NCI-H146 treated with DMSO at 0.1 percent for 48 hours (cell line): ENCODE measurements at regions not wholly inside any gene's neighbourhood (a gene's known extent, or its start where the extent isn't known, plus 50 kb on each side); places are given as distances from the start of the nearest gene placed in this dataset.
"Not testable (repeated sequence)": the region's sequence is repeated elsewhere in the genome, so short reads cannot be mapped to it uniquely, and the experiment has no call there.

ENCODE experiments used
- DNase-seq: peaks from one replicate; lab custom pipeline; 2025; ENCODE audit not compliant: unreplicated experiment; lab: John Stamatoyannopoulos, UW

DNA sequence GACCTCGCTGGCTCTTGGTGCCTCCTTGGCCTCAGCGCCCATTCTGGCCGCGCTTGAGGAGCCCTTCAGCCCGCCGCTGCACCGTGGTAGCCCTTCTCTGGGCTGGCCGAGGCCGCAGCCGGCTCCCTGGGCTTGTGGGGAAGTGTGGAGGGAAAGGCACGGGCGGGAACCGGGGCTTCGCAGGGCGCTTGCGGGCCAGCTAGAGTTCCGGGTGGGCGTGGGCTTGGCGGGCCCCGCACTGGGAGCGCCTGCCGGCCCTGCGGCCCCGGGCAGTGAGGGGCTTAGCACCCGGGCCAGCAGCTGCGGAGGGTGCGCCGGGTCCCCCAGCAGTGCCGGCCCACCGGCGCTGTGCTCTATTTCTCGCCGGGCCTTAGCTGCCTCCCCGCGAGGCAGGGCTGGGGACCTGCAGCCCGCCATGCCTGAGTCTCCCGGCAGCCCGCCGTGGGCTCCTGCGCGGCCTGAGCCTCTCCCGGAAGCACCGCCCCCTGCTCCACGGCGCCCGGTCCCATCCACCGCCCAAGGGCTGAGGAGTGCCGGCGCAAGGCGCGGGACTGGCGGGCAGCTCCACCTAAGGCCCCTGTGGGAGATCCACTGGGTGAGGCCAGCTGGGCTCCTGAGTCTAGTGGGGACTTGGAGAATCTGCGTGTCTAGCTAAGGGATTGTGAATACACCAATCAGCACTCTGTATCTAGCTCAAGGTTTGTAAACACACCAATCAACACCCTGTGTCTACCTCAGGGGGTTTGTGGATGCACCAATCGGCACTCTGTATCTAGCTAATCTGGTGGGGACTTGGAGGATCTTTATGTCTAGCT lies 141.1 kb downstream of the SLCO4C1 start:
- DNase-seq, result not testable (repeated sequence)

DNA sequence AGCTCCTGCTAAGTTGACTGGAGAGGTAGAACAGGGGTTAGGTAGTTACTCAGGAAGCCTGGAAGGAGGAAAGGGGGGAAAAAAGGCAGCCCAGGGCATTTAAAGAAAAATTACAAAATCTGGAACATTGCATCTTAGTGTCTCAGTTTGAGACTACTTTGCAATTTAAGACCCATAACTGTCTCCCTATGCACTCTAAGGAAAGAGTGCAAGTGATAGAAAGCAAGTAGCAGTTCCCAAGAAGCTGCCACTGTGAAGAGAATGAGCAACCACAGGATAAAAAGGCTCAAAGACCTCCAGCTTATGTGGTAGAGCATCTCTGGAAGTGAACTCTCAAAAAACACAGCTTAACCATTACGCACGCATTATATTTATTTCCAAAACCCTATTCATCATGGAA lies 141.8 kb downstream of the SLCO4C1 start:
- no peak for DNase-seq

DNA sequence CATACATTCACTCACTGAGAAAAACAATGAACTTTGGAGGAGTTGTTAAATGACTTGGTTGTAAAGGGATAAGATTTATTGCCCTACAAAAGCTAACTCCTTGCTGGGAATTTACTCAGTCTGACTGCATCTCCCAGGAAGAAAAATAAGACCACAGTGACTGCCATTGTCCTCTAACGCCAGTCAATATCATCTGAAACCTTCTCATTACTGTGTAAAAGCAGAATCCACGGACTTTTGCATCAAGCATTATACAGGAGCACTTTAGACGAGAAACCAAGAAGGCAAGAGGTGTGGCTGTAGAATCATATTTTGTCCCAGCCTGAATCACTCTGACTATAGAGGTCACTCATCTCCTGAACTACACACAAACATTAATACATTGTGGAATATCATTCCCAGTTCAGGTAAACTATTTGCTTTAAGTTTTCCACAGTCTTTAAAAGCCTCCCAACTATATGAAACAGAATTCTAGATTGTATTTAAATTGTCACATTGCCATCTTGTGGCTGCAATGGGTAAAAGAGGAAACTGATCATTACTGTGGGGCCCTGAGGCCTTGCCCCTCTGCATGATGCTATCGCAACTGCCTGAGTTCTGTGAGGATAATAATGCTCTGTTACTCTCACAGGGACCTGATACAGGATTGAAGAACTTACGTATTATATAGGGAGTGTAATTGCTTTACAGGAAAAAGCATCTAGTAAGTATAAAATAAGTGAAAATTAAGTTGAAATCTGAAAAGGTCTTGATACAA lies 142.9 kb downstream of the SLCO4C1 start:
- DNase-seq, result peak; percentile 28

DNA sequence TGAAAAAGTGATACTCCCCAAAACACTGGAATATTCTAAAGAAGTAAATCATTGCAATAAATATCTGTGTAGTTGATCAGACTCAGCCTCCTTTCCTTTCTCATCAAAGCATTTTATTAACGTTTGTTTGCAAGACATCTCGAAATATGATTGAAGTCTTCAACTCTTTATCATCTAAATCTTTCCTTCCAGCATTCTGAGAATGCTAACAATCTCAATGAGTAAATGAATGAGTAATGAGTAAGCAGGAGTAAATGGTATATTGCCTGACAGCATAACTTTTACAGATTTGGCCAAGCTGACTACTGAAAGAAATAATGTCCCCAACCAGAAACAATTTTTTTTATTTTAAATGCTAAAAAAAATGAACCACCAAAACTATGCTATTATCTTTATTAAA lies 157.1 kb downstream of the SLCO4C1 start:
- no peak for DNase-seq

DNA sequence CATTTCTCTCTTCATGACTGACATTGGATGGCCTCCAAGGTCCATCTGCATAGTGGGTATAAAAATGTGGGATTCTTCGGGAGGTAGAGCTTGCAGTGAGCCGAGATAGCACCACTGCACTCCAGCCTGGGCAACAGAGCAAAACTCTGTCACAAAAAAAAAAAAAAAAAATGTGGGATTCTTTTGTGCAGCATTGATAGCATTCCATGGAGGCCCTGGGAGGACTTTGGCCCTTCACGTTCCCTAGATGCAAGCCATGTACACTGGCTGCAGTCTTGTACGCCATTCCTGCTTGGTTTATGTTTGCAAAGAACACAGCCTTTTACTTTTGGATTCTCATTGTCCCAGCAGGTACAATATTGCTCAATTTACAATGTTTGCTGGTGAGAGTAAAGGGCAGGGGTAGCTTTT lies 157.8 kb downstream of the SLCO4C1 start:
- DNase-seq, result no peak

DNA sequence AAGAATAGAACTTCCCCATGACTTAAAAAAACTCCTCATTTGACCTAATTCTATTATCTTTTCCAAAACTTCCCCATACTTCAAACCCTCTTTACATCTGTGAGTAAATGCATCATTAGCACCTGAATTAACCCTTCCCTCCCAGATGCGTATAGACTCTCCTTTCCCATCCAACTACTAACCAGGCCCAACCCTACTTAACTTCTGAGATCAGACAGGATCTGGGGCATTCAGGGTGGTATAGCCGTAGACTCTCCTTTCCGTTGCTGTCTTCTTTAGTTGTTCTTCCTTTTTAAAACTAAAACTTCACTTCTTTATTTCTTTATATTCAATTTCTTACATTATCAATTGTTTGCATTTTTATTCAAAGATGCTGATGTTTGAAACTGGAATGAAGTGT lies 165.2 kb downstream of the SLCO4C1 start:
- no peak for DNase-seq

DNA sequence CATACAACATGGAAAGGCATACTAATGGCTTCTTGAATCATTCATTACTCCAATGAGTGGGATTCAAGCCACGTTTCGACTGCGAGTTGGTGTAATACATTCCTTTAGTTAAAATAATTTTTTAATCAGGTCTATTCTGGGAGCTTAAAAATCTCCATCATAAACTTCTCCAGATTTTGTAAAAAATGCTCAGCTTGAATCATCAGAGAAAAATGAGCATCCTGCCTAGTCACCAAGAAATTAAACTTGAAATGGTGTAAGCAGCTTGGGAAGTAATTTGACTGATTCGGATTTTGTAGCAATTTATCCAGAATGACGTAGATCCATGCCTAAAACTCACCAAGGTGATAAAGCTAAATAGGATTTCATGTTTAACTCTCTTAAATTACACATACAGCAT lies 165.7 kb downstream of the SLCO4C1 start:
- no peak for DNase-seq

DNA sequence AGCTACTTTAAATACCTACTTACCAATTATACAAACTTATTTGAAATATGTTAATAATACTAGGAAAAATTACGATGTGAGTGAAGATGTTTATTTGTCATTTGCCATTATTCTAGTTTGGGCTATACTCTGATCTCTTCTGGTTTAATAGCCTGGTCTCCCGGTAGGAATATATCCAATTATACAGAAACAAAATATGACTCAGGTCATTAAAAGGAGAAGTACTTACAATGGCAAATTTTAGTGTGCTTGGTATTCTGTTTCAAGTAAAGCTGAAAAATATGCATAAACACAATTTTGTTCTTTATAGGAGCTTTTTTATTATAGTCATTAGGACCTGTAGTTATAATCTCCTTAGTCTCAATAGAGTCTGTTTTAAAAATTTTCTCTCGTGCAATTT lies 176.8 kb downstream of the SLCO4C1 start:
- no peak for DNase-seq

DNA sequence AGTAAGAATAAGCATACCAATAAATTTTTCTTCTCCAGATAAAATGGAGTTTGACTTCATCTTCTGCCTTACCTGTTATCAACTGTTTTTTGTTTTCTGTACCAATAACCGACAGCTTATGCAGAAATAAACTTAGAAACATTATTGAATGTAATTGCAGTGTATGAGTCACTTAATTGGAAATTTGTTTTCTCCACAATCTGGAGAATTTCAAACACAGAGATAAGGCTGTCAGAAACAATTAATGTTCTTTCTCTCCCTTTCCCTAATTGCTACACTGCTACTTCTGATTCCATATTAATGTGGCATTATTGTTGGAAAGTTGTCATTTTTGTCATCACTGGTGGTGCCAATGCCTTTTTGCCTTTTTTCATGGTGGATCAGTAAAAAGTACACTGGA lies 180.3 kb downstream of the SLCO4C1 start:
- DNase-seq, result no peak

DNA sequence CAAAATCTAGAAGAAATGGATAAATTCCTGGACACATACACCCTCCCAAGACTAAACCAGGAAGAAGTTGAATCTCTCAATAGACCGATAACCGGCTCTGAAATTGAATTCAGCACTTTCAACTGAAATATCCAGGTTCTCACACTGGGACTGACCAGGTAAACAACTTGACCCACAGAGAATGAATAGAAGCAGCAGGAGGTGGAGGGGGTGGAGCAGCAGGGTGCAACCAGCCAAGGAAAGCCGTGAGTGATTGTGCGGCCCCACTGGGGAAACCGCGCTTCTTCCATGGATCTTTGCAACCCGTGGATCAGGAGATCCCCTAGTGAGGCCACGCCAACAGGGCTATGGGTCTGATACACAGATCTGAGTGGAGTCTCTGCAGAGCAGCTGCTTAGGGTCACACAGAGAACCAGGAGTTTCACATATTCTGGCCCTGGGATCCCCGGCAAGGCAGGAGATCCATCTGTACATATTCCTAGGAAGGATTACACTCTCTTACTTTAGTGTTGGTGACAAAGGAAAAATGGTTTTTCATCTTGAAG lies 181.5 kb downstream of the SLCO4C1 start:
- DNase-seq, result peak; percentile 0

DNA sequence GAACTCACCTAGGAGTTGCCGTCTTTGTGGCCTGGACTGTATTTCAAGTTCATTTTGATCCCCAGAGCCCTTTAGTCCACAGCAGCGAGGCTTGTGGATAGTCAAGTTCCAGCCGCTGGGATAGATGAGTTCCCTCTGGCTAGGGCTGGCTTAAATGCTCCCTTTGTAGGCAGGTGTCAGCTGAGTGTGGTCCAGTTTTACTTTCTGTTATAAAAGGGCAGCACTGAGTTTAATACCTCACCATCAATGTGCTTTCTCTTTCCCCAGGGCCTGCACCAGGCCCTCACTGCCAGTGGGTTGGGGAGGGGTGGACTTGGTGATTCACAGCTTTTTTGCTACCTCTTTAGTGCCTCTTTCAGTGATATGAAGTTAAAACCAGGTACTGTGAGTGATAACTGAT lies 188.2 kb downstream of the SLCO4C1 start:
- DNase-seq, result no peak

DNA sequence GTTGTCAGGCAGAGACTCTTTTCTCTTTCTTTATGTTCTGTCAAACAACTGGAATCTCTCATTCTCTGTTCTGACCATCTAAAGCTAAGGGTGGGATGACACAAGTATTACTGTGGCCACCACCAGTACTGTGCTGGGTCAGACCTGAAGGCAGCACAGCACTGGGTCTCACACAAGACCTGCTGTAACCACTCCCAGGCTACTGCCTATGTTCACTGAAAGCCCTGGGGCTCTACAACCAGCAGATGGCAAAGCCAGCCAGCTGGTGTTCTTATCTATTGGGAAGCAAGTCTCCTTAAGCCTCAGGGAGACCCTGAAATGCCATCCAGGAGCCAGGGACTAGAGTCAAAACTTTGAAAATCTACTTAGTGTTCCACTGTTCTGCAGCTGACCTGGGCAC lies 189.5 kb downstream of the SLCO4C1 start:
- DNase-seq, result no peak

DNA sequence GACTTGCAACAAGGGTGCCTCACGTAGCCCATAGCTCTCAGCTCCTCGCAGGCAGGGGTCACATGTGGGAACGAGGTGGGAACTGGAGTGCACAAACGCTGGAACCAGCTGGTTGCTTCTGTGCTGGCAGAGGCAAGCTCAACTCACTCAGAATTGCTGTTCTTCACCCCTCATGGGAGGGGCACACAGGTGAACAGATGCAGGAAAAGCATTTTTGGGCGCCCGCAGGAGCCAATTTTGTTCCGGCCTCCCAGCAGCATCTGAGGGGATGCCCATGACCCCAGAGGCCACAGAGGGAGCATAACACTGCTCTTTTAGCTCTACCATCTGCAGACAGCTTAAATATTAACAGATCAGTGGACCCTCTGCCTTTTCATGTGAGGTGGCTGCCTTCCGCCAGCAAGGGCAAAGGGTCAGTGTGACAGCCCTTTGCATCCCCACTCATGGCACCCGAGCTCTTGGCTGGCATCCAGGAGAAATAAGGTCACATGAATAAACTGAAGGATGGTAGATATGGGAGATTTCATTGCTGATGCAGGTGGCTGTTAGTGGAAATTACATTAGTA lies 196.2 kb downstream of the SLCO4C1 start:
- DNase-seq, result no peak

DNA sequence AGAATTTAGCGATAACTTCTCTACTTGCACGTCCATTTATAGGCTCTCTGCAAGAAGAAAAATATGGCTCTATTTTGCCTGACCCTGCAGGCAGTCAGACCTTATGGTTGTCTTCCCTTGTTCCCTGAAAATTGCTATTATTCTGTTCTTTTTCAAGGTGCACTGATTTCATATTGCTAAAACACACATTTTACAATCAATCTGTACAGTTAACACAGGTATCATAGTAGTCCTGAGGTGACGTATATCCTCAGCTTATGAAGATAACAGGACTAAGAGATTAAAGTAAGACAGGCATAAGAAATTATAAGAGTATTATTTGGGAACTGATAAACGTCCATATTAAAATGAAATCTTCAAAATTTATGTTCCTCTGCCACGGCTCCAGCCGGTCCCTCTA lies 197.0 kb downstream of the SLCO4C1 start:
- not testable (repeated sequence) for DNase-seq

DNA sequence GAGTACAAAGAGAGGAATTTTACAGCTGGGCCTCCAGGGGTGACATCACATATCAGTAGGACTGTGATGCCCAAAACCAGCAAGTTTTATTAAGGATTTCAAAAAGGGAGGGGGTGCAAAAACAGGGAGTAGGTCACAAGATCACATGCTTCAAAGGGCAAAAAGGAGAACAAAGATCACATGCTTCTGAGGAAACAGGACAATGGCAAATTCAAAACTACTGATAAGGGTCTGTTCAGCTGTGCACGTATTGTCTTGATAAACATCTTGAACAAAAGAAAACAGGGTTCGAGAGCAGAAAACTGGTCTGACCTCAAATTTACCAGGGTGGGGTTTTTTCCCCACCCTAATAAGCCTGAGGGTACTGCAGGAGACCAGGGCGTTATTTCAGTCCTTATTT lies 197.5 kb downstream of the SLCO4C1 start:
- not testable (repeated sequence) for DNase-seq

DNA sequence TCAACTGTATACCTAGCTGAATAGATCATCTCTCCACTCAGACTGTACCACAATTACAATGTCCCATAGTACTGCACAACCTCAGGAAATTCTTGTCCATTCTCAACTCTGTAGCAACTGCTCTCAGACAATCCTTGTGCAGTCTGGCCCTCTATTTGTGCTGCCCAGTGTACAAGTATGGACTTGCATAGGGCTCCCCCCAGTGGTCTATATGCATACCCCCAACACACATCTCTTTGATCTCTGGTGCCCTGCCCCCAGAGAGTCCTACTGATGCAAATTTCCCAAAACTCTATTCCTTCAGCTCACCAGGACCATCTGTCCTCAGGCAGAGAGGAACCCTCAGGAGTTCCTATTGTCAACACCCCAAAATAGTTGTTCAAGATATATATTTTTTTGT lies 205.3 kb downstream of the SLCO4C1 start:
- DNase-seq, result peak; percentile 64

DNA sequence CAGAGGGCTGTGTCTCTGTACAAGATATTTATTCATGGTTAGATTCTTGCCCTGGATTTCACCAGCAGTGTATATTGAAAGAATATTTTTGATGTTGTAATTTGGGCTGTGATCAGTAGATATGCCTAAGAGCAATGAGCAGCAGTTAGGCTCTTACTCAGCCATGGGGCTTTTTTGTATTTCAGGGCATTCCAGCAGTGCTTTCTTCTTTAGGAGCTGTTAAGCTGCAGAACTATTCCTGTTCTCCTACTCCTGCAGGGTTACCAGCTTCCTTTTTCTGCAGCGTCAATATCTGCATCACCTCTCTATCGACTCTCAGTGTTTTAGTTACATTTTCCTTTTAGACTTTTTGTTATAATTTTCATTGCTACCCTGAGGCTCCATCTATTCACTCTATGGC lies 206.2 kb downstream of the SLCO4C1 start:
- DNase-seq, result no peak

DNA sequence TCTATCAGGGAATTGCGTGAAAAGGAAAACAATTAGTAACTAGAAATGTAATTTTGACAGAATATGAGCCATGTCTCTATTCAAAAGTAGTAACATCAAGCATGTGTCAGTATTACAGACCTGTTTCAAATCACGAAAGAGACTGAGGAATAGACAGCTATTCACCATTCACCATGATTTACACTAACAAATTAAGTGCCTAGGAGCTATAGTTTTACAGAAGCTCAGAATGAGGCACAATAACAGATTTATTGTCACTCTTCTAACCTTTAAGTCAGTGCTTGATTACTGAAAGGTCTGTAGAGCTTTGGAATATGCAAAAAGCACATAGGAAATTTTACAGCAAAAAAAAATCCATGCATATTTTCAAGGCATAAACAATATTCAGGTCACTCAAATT lies 208.2 kb downstream of the SLCO4C1 start:
- DNase-seq, result no peak

DNA sequence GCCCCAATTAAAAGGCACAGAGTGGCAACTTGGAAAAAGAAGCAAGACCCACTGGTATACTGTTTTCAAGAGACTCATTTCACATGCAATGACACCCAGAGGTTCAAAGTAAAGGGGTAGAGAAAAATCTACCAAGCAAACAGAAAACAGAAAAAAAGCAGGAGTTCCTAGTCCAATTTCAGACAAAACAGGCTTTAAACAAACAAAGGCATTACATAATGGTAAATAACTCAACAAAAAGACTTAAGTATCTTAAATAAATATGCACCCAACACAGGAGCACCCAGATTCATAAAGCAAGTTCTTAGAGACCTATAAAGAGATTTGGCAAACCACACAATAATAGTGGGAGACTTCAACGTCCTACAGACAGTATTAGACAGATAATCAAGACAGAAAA lies 215.8 kb downstream of the SLCO4C1 start:
- no peak for DNase-seq

DNA sequence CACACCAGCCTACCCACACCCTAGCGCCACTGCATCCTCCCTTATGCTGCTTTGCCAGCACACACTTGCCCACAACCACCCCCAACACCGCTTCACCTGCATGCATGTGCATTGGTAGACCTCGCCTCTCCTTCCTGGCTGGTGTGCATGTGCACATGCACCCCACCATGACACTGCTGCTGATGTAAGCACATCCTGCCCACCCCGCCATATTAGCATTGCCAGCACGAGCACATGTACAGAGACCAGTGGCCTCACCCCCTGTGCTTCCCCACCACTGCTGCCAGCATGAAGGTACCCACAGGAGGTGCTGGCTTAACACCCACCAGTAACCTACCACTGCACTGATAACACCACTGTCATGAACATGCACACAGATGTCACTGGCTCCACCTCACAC lies 218.2 kb downstream of the SLCO4C1 start:
- DNase-seq, result no peak

DNA sequence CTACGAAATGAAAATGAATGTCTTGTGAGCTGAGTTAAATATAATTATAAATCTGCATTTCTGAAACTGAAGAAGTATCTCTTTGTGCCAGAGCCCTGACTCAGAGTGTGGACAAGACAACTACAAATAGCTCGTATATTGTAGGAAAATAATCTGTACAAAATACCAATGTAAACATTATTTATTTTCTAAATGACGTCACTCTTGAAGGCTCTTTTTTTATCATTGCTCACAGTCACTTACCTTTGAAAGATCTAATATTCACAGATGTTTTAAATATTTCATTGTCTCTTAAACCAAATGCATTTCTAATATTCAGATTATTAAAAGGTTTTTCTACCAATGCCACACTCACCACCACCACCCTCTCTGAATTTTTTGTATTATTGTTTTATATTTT lies 226.1 kb downstream of the SLCO4C1 start:
- no peak for DNase-seq

DNA sequence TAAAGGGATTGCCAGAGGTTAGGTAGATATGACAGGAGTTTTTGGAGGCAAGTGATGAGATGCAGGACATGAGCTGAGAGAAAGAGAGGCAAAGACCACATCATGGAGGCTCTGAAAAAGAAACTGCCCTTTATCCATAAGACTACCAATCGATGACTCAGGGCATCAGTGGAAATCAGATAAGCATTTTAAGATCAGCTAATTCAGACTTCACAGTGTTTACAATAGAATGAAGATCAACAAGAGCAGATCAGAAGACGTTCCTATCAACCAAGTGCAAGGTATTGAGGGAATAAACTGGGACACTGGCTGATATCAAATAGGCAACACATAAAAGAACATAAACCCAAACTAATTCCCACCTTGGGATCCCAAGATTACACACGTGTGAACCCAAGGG lies 227.2 kb downstream of the SLCO4C1 start:
- no peak for DNase-seq
